ENCODE measurements at regions not wholly inside any gene's neighbourhood (a gene's known extent, or its start where the extent isn't known, plus 50 kb on each side); places are given as distances from the start of the nearest gene placed in this dataset.
"Not testable (repeated sequence)": the region's sequence is repeated elsewhere in the genome, so short reads cannot be mapped to it uniquely, and the experiment has no call there.

DNA sequence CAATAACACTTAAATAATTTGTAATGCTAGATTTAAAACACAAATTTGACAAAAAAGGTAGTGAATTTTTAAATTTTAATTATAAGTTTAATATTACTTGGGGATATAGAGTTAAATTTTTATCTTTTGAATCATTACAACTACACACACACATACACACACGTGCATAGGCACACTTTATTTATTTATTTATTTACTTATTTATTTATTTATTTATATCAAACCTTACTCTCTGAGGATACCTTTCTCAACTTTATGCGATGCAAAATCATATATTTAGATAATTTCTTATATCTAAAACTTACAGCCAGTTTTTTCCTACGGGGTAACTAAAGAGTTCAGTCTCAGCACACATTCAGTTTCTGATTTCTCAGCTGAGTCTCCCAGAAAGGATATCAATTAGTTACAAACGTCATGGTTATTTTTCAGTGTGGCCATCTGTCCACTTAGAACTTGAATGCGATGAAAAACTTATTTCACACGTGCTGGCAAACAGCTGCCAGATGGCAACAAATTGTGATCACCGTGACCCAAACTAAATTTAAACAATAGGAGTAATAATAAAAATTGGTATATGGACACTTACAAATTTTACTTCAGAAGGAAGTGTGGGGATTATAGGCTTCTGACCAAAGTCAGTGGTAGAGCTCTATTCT, 683.1 kb upstream of the PRR20A start:
- H3K27ac ChIP-seq, result no peak overlapping the region
- no peak overlapping the region for H3K4me3 ChIP-seq
- DNase-seq, result no peak
- intact Hi-C loops (cut with DNase I), result no loop called here
- TF ChIP-seq, protein P1, sequence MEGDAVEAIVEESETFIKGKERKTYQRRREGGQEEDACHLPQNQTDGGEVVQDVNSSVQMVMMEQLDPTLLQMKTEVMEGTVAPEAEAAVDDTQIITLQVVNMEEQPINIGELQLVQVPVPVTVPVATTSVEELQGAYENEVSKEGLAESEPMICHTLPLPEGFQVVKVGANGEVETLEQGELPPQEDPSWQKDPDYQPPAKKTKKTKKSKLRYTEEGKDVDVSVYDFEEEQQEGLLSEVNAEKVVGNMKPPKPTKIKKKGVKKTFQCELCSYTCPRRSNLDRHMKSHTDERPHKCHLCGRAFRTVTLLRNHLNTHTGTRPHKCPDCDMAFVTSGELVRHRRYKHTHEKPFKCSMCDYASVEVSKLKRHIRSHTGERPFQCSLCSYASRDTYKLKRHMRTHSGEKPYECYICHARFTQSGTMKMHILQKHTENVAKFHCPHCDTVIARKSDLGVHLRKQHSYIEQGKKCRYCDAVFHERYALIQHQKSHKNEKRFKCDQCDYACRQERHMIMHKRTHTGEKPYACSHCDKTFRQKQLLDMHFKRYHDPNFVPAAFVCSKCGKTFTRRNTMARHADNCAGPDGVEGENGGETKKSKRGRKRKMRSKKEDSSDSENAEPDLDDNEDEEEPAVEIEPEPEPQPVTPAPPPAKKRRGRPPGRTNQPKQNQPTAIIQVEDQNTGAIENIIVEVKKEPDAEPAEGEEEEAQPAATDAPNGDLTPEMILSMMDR (IDR thresholded peaks at IDR 0.05), result no peak
- TF ChIP-seq POLR2A (IDR thresholded peaks at IDR 0.05), result no peak
- 53 to 60% (median 55%) methylated on average over 7 of the region's 7 CpGs for WGBS, 4 donors
- H3K9me3 ChIP-seq (replicated peaks in 1 of 3), result no peaks in the 10 kb centered on the region
- no peaks in the 10 kb centered on the region for H3K36me3 ChIP-seq (replicated peaks in 1 of 2)
- no peaks in the 10 kb centered on the region for H3K27me3 ChIP-seq
- H3K4me1 ChIP-seq (replicated peaks in 1 of 2), result no peaks in the 10 kb centered on the region

DNA sequence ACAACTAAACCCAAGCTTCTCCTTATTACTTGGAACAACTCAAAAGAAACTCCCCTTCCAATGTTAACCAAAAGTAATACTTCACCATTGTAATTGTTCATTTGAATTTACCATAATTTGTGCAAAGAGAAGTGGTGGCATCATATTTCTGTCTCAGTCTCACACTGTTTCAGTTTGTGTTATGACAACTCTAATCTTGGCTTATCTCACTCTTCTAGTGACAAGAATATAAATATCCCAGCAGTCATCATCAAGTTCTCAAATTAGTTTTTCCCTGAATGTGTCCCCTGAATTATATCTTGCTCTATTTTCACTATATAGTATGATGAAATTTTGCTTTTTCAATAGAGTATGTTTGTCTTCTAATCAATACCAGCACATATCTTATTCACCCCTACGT, 681.4 kb upstream of the PRR20A start:
- H3K4me1 ChIP-seq (replicated peaks in 1 of 2), result no peaks in the 10 kb centered on the region
- no peak for TF ChIP-seq POLR2A (IDR thresholded peaks at IDR 0.05)
- TF ChIP-seq, protein P1 (IDR thresholded peaks at IDR 0.05), result no peak
- H3K4me3 ChIP-seq, result no peak overlapping the region
- H3K9me3 ChIP-seq (replicated peaks in 1 of 3), result no peaks in the 10 kb centered on the region
- H3K27ac ChIP-seq, result no peak overlapping the region
- H3K36me3 ChIP-seq (replicated peaks in 1 of 2), result no peaks in the 10 kb centered on the region
- no peaks in the 10 kb centered on the region for H3K27me3 ChIP-seq
- no peak for DNase-seq
- intact Hi-C loops (cut with DNase I), result no loop called here
- 69 to 88% (median 79%) methylated on average over 1 of the region's 1 CpG for WGBS, 4 donors

DNA sequence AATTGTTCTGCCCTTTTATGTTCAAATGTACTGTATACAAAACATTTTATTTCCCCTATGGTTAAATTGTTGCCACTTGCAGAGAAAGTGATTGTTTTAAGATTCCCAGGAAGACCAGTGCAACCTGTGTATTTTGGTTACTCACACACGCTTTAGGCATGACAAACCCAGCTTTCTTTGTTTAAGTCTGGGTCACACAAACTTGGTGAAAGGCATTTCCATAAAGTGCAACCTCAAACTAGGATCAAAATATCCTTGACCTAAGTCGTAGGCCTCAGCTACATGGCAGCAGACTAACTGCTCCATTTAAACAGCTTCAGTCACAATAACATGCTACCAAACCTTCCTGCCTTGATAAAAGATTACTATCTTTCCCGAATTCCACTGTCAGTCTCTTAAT, 639.0 kb upstream of the PRR20A start:
- DNase-seq, result no peak
- no peaks in the 10 kb centered on the region for H3K9me3 ChIP-seq (replicated peaks in 1 of 3)
- TF ChIP-seq, protein P1 (IDR thresholded peaks at IDR 0.05), result no peak
- no peaks in the 10 kb centered on the region for H3K36me3 ChIP-seq (replicated peaks in 1 of 2)
- WGBS, 4 donors, result 37 to 54% (median 49%) methylated on average over 3 of the region's 3 CpGs
- no peak overlapping the region for H3K27ac ChIP-seq
- H3K4me1 ChIP-seq (replicated peaks in 1 of 2), result no peaks in the 10 kb centered on the region
- no peaks in the 10 kb centered on the region for H3K27me3 ChIP-seq
- no peak overlapping the region for H3K4me3 ChIP-seq
- intact Hi-C loops (cut with DNase I), result no loop called here

DNA sequence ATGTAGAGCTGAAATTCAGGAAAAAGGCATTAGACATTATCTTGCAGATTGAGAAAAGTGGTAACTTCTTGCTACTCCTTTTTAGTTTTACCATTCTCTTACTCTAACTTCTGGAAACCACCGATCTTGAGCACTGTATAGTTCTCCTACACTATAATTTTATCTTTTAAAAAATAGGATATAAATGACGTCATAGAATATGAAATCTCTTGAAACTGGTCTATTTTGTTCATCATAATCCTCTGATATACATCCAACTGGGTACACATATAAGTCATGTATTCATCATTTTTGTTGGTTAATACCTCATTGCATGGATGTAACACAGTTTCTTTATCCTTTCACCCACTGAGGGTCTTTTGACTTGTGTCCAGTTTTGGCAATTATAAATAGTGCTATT, 629.9 kb upstream of the PRR20A start:
- Histone ChIP-seq H3K27ac (no peak overlapping the region), H3K9me3 (replicated peaks in 1 of 3) (no peaks in the 10 kb centered on the region), H3K4me3 (no peak overlapping the region), H3K4me1 (replicated peaks in 1 of 2) (no peaks in the 10 kb centered on the region), H3K27me3 (no peaks in the 10 kb centered on the region), H3K36me3 (replicated peaks in 1 of 2) (no peaks in the 10 kb centered on the region)
- no peak for DNase-seq
- WGBS, 4 donors, result 64 to 81% (median 72%) methylated on average over 2 of the region's 2 CpGs
- TF ChIP-seq POLR2A (IDR thresholded peaks at IDR 0.05), result no peak
- TF ChIP-seq, protein P1 (IDR thresholded peaks at IDR 0.05), result no peak
- intact Hi-C loops (cut with DNase I), result no loop called here

DNA sequence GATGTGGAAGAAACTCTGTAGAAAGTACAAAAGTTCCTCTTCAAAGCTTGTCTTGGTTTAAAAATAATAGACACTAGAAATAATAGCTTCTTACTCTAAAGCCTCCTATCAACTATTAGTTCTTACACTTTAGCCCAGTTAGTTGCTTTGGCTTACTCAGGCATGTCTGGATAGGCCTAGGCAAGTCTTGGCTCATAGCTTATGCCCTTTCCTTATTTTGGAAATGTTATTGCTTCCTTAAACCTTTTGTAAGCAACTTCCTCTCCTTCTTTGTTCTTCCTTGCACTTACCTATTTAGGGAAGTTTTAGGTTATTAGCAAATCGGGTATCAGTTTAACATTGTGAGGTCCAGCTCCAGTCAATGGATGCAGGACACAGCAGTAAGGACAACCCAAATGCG, 628.4 kb upstream of the PRR20A start:
- H3K4me3 ChIP-seq; H3K27ac ChIP-seq; H3K27me3 ChIP-seq; H3K36me3 ChIP-seq (replicated peaks in 1 of 2); intact Hi-C loops (cut with DNase I); DNase-seq; H3K4me1 ChIP-seq (replicated peaks in 1 of 2); H3K9me3 ChIP-seq (replicated peaks in 1 of 3): not testable (repeated sequence)
- WGBS, 4 donors, result 67 to 80% (median 72%) methylated on average over 2 of the region's 2 CpGs
